ENCODE measurements at regions not wholly inside any gene's neighbourhood (a gene's known extent, or its start where the extent isn't known, plus 50 kb on each side); places are given as distances from the start of the nearest gene placed in this dataset.

GRCh38 chr18:46321955-46322354 is 217.8 kb downstream of the HAUS1 start:
- ChIA-PET CTCF (ENCODE audit: low intra/inter-chr PET ratio) (no interaction called here), POLR2A (interaction anchor here (1.0 kb wide), 1 partner anchor 11 kb away, joined by 5 read pairs; no protein-coding TSS in a partner anchor)
- H3K4me2 ChIP-seq (ENCODE audit: insufficient read depth, low read length), result no peak overlapping the region
- H2AFZ ChIP-seq (ENCODE audit: low read depth, low read length), result no peak overlapping the region
- ATAC-seq (no peak), DNase-seq (ENCODE audit: extremely low read depth in 1 of 4, low spot score in 3 of 4) (no peak), FAIRE-seq (no peak)
- H3K9me1 ChIP-seq (ENCODE audit: control insufficient read depth, insufficient read depth, low read length), result no peaks in the 10 kb centered on the region
- in situ Hi-C loops (cut with MboI), result no loop called here
- no peaks in the 10 kb centered on the region for H3K9me3 ChIP-seq (replicated peaks; ENCODE audit: control insufficient read depth, insufficient read depth, low read depth, low read length)
- TF ChIP-seq SNAPC5 (CRISPR knock-in tag; IDR thresholded peaks at IDR 0.05) (no peak), SRSF1 (IDR thresholded peaks at IDR 0.05; ENCODE audit: low read depth, low read length) (no peak), ZNF655 (CRISPR knock-in tag; IDR thresholded peaks at IDR 0.05) (no peak), POLR2B (IDR thresholded peaks at IDR 0.05; ENCODE audit: low read depth, partially characterized antibody) (no peak), ETV5 (CRISPR knock-in tag; IDR thresholded peaks at IDR 0.05; ENCODE audit: low read depth) (no peak), TAF1 (IDR thresholded peaks at IDR 0.05; ENCODE audit: control insufficient read depth, extremely low read depth, insufficient read depth, low read length, severe bottlenecking) (no peak), ZNF644 (tag; IDR thresholded peaks at IDR 0.05; ENCODE audit: low read depth) (no peak), ETS1 (conservative IDR thresholded peaks at IDR 0.05; ENCODE audit: control insufficient read depth, low read depth, low read length) (no peak)
- H3K4me3 ChIP-seq, result no peak overlapping the region
- H3K4me1 ChIP-seq (replicated peaks in 1 of 2; ENCODE audit: control insufficient read depth in 2 of 2, insufficient read depth in 2 of 2, low read length in 2 of 2), result no peaks in the 10 kb centered on the region; a peak in 1 of 5 replicates
- H3K79me2 ChIP-seq (ENCODE audit: control insufficient read depth, insufficient read depth, low read length), result no peaks in the 10 kb centered on the region
- WGBS (ENCODE audit: insufficient coverage, low coverage, missing lambda C conversion rate), result 13% methylated on average over 3 of the region's 5 CpGs
- no peak overlapping the region for H3K9ac ChIP-seq (ENCODE audit: insufficient read depth in 1 of 2, low read depth in 2 of 2, low read length in 2 of 2)
- no peak overlapping the region for H3K27ac ChIP-seq (ENCODE audit: extremely low read depth, low read depth, low read length)
- intact Hi-C loops (cut with micrococcal nuclease), result no loop called here
- H4K20me1 ChIP-seq (replicated peaks; ENCODE audit: control insufficient read depth, insufficient read depth, low read length), result no peaks in the 10 kb centered on the region
- no TSS peak for BruUV-seq (replicated peaks)
- H3K36me3 ChIP-seq (ENCODE audit: control insufficient read depth, insufficient read depth, low read length), result no peaks in the 10 kb centered on the region
- peaks cover 0 to 13% of the 10 kb centered on the region in 2 experiments; a peak in 2 of 5 replicates for H3K27me3 ChIP-seq (ENCODE audit: control insufficient read depth in 2 of 2, insufficient read depth in 2 of 2, low read length in 2 of 2)
